ENCODE measurements at regions not wholly inside any gene's neighbourhood (a gene's known extent, or its start where the extent isn't known, plus 50 kb on each side); places are given as distances from the start of the nearest gene placed in this dataset.

DNA sequence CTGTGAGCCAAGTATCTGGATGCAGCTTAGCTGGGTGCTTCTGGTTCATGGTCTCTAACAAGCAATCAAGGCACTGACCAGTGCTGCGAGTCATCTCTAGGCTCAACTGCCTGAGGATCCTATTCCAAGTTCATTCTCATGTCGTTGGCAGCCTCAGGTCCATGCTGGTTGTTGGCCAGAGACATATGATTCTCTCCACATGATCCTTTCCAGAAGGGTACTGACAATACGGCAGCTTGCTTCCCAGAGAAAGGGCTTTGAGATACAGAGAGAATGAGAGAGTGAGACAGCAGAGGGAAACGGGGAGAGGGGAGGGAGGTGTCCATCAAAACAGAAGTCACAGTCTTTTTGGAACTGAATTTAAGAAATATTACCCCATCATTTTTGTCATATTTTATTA lies 405.6 kb downstream of the XPNPEP1 start:
- TF ChIP-seq TAF1 (conservative IDR thresholded peaks at IDR 0.05) (no peak), CTCF (IDR thresholded peaks at IDR 0.05; ENCODE audit: low read depth, low read length, missing input control) (no peak), SP1 (IDR thresholded peaks at IDR 0.05) (no peak)

Data from liver (tissue), 3 donors.